Erythroblast (primary cell): ENCODE measurements at regions not wholly inside any gene's neighbourhood (a gene's known extent, or its start where the extent isn't known, plus 50 kb on each side); places are given as distances from the start of the nearest gene placed in this dataset.

Experiments
- GATA1 ChIP-seq: IDR thresholded peaks from 2 replicates; pipeline ENCODE4 v1.6.1; 2011; ENCODE audit warnings: low read depth, mild to moderate bottlenecking, control low read depth, low read length, moderate library complexity
- POLR2A ChIP-seq: IDR thresholded peaks from 2 replicates; pipeline ENCODE4 v1.6.1; 2011; ENCODE audit warnings: mild to moderate bottlenecking, low read length

DNA sequence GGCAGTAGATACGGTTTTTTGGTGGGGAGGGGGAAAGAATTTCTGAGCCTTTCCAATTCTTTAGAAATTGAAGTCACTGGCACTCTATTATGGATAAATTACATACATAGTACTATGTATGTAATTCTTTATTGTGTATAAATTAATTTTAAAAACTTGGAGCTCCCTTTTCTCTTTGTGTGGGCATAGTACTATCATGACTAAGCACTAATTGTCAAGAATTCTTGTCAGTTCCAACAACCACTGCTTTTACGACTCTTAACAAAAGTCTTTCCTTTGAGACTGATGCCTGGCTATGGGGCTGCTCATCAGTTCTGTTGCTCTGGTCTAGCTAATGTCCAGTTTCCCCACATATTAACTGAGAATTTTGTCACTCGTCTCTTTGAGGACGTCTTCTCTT is 365.3 kb upstream of the RNF32 start:
- no peak for TF ChIP-seq POLR2A
- TF ChIP-seq GATA1 = no peak
